ENCODE measurements at regions not wholly inside any gene's neighbourhood (a gene's known extent, or its start where the extent isn't known, plus 50 kb on each side); places are given as distances from the start of the nearest gene placed in this dataset.

DNA sequence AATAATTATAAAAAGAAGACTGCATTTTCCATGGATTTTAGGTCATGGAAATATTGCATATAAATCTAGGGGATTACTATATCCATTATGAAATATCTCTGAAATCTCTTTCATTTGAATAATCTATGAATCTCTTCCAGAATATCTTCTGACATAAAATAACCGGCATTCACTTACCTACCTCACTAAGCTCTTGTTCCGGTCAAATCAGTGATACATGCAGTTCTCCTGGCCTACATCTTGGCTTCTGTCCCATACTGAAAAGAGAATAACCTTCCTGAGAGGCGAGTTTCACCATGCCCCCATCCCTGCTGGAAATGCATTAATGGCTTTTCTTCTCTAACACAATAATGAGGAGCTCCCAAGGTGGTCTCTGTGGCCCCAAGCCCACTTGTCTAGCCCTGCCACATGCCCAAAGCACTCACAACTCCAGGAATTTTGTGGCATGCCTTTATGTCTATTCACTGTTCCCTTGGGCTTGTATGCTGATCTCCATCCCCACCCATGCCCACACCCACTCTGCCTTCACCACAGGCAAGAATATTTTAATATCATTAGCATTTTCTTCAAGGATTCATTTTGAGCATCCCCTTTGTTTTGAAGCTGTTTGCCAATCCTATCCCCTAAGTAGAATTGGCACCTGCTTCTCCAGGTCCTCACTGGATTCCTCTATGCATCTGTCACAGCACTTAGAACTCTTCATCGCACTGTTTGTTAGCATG, 401.6 kb downstream of the COG6 start:
- TF ChIP-seq, protein P1, sequence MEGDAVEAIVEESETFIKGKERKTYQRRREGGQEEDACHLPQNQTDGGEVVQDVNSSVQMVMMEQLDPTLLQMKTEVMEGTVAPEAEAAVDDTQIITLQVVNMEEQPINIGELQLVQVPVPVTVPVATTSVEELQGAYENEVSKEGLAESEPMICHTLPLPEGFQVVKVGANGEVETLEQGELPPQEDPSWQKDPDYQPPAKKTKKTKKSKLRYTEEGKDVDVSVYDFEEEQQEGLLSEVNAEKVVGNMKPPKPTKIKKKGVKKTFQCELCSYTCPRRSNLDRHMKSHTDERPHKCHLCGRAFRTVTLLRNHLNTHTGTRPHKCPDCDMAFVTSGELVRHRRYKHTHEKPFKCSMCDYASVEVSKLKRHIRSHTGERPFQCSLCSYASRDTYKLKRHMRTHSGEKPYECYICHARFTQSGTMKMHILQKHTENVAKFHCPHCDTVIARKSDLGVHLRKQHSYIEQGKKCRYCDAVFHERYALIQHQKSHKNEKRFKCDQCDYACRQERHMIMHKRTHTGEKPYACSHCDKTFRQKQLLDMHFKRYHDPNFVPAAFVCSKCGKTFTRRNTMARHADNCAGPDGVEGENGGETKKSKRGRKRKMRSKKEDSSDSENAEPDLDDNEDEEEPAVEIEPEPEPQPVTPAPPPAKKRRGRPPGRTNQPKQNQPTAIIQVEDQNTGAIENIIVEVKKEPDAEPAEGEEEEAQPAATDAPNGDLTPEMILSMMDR (conservative IDR thresholded peaks at IDR 0.05; ENCODE audit: low read depth, low read length), result no peak
- no peak for DNase-seq (ENCODE audit: low read depth)
- H3K4me3 ChIP-seq (ENCODE audit: low read depth, low read length), result no peak overlapping the region

DNA sequence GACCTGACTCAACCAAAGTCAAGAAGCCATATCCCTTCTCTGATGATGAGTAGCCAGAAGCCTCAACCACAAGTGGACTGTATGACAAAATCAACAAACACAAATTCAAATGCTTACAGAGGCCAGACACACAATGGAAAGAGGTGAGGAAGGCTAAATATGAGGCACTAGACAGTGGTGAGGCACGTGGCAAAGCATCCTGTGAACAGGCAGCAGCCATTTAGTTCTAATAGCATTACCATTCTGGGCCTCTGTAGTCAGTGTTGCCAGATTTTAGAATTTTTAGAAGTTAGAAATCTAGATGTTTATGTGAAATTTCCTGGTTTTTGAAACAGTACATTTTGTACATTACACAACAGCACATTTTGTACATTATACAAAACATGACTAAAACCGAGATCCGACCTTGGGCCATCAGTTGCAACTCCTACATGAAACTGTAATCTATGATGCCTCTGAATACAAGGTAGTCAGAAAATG, 403.3 kb downstream of the COG6 start:
- no peak overlapping the region for H3K4me3 ChIP-seq (ENCODE audit: low read depth, low read length)
- peak; percentile 89 for DNase-seq (ENCODE audit: low read depth)
- TF ChIP-seq, protein P1 (conservative IDR thresholded peaks at IDR 0.05; ENCODE audit: low read depth, low read length), result peak; percentile 3

DNA sequence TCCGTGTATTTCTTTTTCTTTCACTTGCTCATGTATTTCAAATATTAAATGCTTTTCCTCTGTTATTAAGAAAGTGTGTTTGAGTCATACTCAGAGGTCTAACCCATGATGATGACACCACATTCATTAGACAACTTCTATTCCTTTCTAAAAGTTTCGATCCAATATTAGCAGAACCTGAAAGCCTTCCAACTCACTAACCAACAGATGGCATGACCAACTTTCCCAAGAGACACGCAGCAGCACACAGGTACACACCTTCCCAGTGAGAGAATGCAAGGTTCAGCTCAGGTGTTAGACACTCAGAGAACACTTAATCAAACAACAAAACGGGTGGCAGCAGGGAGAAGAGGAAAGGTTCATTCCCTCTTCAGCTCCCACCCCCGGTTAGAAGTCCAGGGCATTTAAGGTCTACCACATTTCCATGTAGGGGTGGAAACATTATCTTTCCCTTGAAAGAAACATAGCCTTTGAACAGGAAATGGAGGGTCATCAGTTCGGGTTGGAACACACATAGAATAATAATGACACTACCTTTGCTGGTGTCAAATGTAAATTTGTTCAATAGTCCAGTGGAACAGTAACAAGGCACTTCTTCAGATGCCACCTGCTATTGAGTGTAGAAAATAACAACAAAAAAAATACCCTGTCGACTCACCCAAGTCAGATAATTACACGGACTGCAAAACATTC, 404.2 kb downstream of the COG6 start:
- H3K4me3 ChIP-seq (ENCODE audit: low read depth, low read length), result no peak overlapping the region
- DNase-seq (ENCODE audit: low read depth), result peak; percentile 81
- TF ChIP-seq, protein P1 (conservative IDR thresholded peaks at IDR 0.05; ENCODE audit: low read depth, low read length), result no peak

DNA sequence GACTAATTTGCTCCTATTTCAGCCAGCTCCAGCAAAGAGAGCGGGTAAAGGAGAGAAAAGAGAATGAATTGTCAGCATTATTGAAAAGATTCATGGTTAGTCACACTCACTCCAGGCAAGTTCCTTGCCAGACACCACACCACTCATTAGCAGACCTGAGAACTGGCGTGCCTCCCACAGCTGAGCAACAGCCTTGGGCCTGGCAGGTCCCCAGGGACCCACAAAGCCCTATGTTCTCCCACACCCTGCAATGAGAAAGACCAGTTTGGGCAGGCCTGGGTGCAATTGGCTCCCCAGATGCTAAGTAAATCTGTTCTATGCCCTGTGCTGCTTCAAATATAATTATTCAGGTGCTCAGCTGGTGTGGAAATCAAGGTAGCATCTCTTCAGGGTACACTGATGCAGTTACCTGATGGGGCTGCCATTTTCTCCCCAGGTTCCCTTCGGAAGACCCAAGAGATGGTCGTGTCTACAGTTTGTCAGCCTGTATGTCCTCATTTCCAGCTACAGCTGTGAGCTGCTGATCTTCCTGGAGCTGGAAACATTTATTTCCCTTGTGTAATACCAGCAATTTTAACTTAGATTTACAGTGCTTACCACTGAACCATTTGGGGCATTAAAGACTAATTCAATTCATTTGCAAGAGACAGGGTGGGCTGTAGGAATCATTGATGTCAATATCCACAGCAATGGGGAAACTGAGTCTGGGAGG, 405.0 kb downstream of the COG6 start:
- H3K4me3 ChIP-seq (ENCODE audit: low read depth, low read length), result no peak overlapping the region
- peak; percentile 93 for DNase-seq (ENCODE audit: low read depth)
- TF ChIP-seq, protein P1 (conservative IDR thresholded peaks at IDR 0.05; ENCODE audit: low read depth, low read length), result no peak

DNA sequence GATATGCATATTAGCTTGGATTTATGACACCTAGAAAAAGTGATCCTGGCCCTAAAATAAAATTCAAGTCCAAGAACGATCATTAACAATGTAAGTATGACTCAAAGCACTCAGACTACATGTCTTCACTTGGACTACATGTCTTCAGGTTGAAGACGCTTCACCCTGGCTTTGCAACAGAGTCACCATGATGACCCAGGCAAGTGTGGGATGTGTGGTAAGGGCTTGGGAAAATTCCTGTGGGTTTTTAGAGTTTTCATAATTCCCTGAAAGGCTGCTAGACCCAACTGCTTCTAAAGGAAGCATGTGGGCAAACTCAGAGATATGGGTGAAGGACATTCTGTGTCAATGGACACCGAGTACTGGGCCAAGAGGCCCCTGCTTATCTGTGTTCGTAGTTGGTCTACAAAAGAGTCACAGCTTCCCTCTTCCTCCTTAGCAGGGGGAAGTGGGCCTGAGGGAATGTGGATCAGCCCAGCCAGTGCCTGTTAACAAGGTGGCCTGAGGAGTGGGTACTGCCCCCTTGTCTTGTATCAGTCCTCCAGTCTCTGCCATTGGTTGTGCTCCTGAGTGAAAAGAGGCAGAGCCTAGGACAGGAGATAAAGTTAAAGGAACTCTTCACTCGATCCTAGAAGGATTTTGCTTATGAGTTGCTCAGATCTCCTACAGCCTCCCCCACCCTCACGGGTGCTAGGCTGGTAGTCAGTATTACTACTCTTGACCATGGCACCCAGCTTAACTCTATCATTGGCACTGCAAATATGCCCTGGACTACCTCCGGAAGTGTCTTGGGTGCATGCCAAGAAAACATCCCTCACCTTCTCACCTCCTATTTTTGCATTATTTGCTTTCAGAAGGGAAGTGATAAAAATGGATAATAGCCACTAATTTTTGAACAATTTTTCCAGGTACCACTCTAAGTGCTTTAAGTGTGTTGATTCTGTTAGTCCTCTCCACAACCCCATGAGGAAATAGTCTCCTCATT, 406.3 kb downstream of the COG6 start:
- TF ChIP-seq, protein P1 (conservative IDR thresholded peaks at IDR 0.05; ENCODE audit: low read depth, low read length), result no peak
- DNase-seq (ENCODE audit: low read depth), result peak; percentile 64
- H3K4me3 ChIP-seq (ENCODE audit: low read depth, low read length), result no peak overlapping the region

DNA sequence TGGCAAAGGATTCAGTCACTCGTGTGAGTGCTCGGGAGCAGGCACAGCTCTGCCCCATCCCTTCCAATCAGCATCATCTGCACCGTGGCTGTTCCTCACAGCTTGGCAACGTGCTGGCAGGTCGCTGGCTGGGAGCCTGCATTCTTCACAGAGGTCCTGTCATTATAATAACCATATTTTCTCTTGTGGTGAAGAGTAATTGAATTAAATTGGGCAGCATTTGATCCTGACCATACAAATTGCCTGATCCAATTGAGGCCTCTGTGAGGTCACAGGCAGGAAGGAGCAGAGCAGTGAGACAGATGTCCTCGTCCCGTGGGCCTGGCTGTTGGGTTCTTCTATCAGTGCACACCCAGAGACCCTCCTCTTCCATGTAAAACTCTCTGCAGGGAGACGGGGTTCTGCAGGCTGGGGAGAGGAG, 407.8 kb downstream of the COG6 start:
- TF ChIP-seq, protein P1 (conservative IDR thresholded peaks at IDR 0.05; ENCODE audit: low read depth, low read length), result no peak
- no peak for DNase-seq (ENCODE audit: low read depth)
- H3K4me3 ChIP-seq (ENCODE audit: low read depth, low read length), result no peak overlapping the region

All from choroid plexus epithelial cell (primary cell).